ENCODE measurements at regions not wholly inside any gene's neighbourhood (a gene's known extent, or its start where the extent isn't known, plus 50 kb on each side); places are given as distances from the start of the nearest gene placed in this dataset.
A peak's percentile ranks its signal among the peaks of the same experiment; 100 is the strongest.
"Not testable (repeated sequence)": the region's sequence is repeated elsewhere in the genome, so short reads cannot be mapped to it uniquely, and the experiment has no call there.

GRCh38 chr2:210961249-210961648 lies 404.9 kb downstream of the CPS1 start:
- Mint-ChIP-seq H3K27me3 (no peaks in the 10 kb centered on the region), H3K27ac (no peak overlapping the region), H3K4me1 (no peaks in the 10 kb centered on the region), H3K9me3 (peaks cover 0 to 4% (median 0%) of the 10 kb centered on the region in 8 donors), H3K36me3 (no peaks in the 10 kb centered on the region), H3K4me3 (no peak overlapping the region)
- DNase-seq = no peak
- intact Hi-C loops (cut with micrococcal nuclease) = no loop called here
- Histone ChIP-seq H3K36me3 (ENCODE audit: insufficient read depth, low read length) (no peaks in the 10 kb centered on the region), H3K9me3 (ENCODE audit: control insufficient read depth in 1 of 2, low read length in 2 of 2) (no peaks in the 10 kb centered on the region), H3K27me3 (ENCODE audit: insufficient read depth, low read length) (no peaks in the 10 kb centered on the region), H3K4me1 (ENCODE audit: insufficient read depth, low read length) (no peaks in the 10 kb centered on the region), H3K4me3 (ENCODE audit: low read length in 2 of 2) (no peak overlapping the region), H3K27ac (ENCODE audit: low read depth, low read length) (no peak overlapping the region)
- CTCF ChIA-PET (ENCODE audit: partially characterized antibody) = no interaction called here
- POLR2A ChIA-PET (ENCODE audit: partially characterized antibody) = no interaction called here

DNA sequence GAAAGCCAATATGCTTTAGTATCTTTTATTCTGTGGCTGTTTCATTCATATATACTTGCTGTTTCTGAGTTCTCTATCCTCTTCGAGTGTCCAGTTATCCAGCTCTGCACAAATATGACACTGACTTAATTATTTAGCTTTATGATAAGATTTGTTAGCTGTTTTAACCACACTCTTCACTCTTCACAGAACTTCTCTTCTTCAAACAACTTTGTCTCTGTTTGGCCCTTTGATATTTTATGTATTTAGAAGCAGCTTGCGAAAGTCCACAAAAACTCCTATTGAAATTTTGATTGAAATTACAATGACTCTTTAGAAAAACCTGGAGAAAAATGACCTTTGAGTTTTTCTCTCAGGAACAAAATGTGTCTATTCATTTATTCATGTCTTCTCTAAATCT lies 407.0 kb downstream of the CPS1 start:
- no peak overlapping the region for H3K4me3 Mint-ChIP-seq

GRCh38 chr2:210964141-210964764 lies 407.9 kb downstream of the CPS1 start:
- H3K4me3 ChIP-seq (ENCODE audit: low read length in 2 of 2) = no peak overlapping the region
- DNase-seq = no peak
- H3K27me3 ChIP-seq (ENCODE audit: insufficient read depth, low read length) = no peaks in the 10 kb centered on the region
- intact Hi-C loops (cut with micrococcal nuclease) = no loop called here
- H3K27ac ChIP-seq (ENCODE audit: low read depth, low read length) = no peak overlapping the region
- Mint-ChIP-seq H3K27ac (no peak overlapping the region), H3K36me3 (no peaks in the 10 kb centered on the region), H3K27me3 (no peaks in the 10 kb centered on the region), H3K4me1 (no peaks in the 10 kb centered on the region), H3K9me3 (peaks cover 0 to 7% (median 0%) of the 10 kb centered on the region in 8 donors), H3K4me3 (no peak overlapping the region)
- no peaks in the 10 kb centered on the region for H3K9me3 ChIP-seq (ENCODE audit: control insufficient read depth in 1 of 2, low read length in 2 of 2)
- H3K36me3 ChIP-seq (ENCODE audit: insufficient read depth, low read length) = no peaks in the 10 kb centered on the region
- POLR2A ChIA-PET (ENCODE audit: partially characterized antibody) = no interaction called here
- H3K4me1 ChIP-seq (ENCODE audit: insufficient read depth, low read length) = no peaks in the 10 kb centered on the region
- CTCF ChIA-PET (ENCODE audit: partially characterized antibody) = no interaction called here

More for the DNA sequence above, 407.0 kb downstream of the CPS1 start:
- ChIA-PET POLR2A (ENCODE audit: partially characterized antibody) (no interaction called here), CTCF (ENCODE audit: partially characterized antibody) (no interaction called here)
- Mint-ChIP-seq H3K9me3 (peaks cover 0 to 7% (median 0%) of the 10 kb centered on the region in 8 donors), H3K27ac (no peak overlapping the region), H3K36me3 (no peaks in the 10 kb centered on the region), H3K4me1 (no peaks in the 10 kb centered on the region), H3K27me3 (no peaks in the 10 kb centered on the region)
- Histone ChIP-seq H3K4me1 (ENCODE audit: insufficient read depth, low read length) (no peaks in the 10 kb centered on the region), H3K27ac (ENCODE audit: low read depth, low read length) (no peak overlapping the region), H3K36me3 (ENCODE audit: insufficient read depth, low read length) (no peaks in the 10 kb centered on the region), H3K27me3 (ENCODE audit: insufficient read depth, low read length) (no peaks in the 10 kb centered on the region), H3K9me3 (ENCODE audit: control insufficient read depth in 1 of 2, low read length in 2 of 2) (no peaks in the 10 kb centered on the region), H3K4me3 (ENCODE audit: low read length in 2 of 2) (no peak overlapping the region)
- intact Hi-C loops (cut with micrococcal nuclease) = no loop called here
- no peak for DNase-seq

DNA sequence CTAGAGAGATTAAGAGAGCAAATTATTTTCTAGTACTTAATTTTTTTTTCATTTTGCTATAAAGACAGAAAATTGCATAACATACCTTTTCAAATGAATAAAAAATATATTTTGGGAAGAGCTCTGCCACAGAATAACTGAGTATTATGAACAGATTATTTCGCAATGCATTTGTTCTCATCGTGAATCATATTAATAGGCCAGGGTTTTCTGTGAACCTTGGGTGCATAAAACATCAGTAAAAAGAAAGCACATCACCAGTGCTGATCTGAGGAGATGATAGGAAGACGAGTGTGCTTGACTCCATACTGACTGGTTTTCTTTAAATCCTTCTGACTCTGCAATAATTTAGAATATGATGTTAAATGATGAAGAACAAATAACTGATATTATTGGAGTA lies 409.1 kb downstream of the CPS1 start:
- no peak for DNase-seq
- Histone ChIP-seq H3K27ac (ENCODE audit: low read depth, low read length) (no peak overlapping the region), H3K27me3 (ENCODE audit: insufficient read depth, low read length) (no peaks in the 10 kb centered on the region), H3K4me3 (ENCODE audit: low read length in 2 of 2) (no peak overlapping the region), H3K9me3 (ENCODE audit: control insufficient read depth in 1 of 2, low read length in 2 of 2) (no peaks in the 10 kb centered on the region), H3K36me3 (ENCODE audit: insufficient read depth, low read length) (no peaks in the 10 kb centered on the region), H3K4me1 (ENCODE audit: insufficient read depth, low read length) (no peaks in the 10 kb centered on the region)
- Mint-ChIP-seq H3K4me1 (no peaks in the 10 kb centered on the region), H3K27ac (no peak overlapping the region), H3K36me3 (no peaks in the 10 kb centered on the region), H3K9me3 (peaks cover 0 to 7% (median 0%) of the 10 kb centered on the region in 8 donors), H3K4me3 (no peak overlapping the region), H3K27me3 (no peaks in the 10 kb centered on the region)
- ChIA-PET CTCF (ENCODE audit: partially characterized antibody) (no interaction called here), POLR2A (ENCODE audit: partially characterized antibody) (no interaction called here)
- intact Hi-C loops (cut with micrococcal nuclease) = no loop called here

- DNase-seq = no peak
- Mint-ChIP-seq H3K36me3 (no peaks in the 10 kb centered on the region), H3K9me3 (peaks cover 0 to 7% (median 0%) of the 10 kb centered on the region in 8 donors), H3K27me3 (no peaks in the 10 kb centered on the region), H3K4me1 (no peaks in the 10 kb centered on the region), H3K27ac (no peak overlapping the region), H3K4me3 (no peak overlapping the region)
- intact Hi-C loops (cut with micrococcal nuclease) = no loop called here
- no peak overlapping the region for H3K4me3 ChIP-seq (ENCODE audit: low read length in 2 of 2)
- no peak overlapping the region for H3K27ac ChIP-seq (ENCODE audit: low read depth, low read length)
- no peaks in the 10 kb centered on the region for H3K27me3 ChIP-seq (ENCODE audit: insufficient read depth, low read length)
- H3K9me3 ChIP-seq (ENCODE audit: control insufficient read depth in 1 of 2, low read length in 2 of 2) = no peaks in the 10 kb centered on the region
- ChIA-PET CTCF (ENCODE audit: partially characterized antibody) (no interaction called here), POLR2A (ENCODE audit: partially characterized antibody) (no interaction called here)
- H3K4me1 ChIP-seq (ENCODE audit: insufficient read depth, low read length) = no peaks in the 10 kb centered on the region
- H3K36me3 ChIP-seq (ENCODE audit: insufficient read depth, low read length) = no peaks in the 10 kb centered on the region
These were observed 409.9 kb downstream of the CPS1 start for GRCh38 chr2:210966330-210966729.

DNA sequence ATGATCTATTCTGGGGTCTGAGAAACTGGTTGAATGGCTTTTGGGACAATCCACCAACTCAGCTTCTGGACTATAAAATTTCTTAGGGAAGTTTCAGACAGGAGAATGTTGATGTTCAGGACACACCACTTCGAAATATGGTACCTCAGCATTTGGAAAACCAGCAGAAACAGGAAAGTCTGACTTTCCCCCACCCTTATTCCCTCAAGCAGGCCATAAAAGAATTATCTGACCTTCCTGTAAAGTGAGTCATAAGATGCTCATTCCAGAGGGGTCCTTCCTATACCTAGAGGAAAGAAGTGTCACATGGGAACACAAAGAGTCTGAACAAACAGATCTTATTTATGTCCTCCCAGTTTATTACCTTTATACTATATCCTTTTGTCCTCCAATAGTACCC lies 415.0 kb downstream of the CPS1 start:
- CTCF ChIA-PET (ENCODE audit: partially characterized antibody) = no interaction called here
- intact Hi-C loops (cut with micrococcal nuclease) = no loop called here

GRCh38 chr2:210986806-210987205 lies 430.4 kb downstream of the CPS1 start:
- CTCF ChIA-PET (ENCODE audit: partially characterized antibody); H3K27ac Mint-ChIP-seq; H3K36me3 ChIP-seq (ENCODE audit: insufficient read depth, low read length); H3K27ac ChIP-seq (ENCODE audit: low read depth, low read length); H3K36me3 Mint-ChIP-seq; H3K9me3 ChIP-seq (ENCODE audit: control insufficient read depth in 1 of 2, low read length in 2 of 2); H3K27me3 Mint-ChIP-seq; POLR2A ChIA-PET (ENCODE audit: partially characterized antibody); H3K27me3 ChIP-seq (ENCODE audit: insufficient read depth, low read length); H3K4me1 Mint-ChIP-seq; H3K4me3 ChIP-seq (ENCODE audit: low read length in 2 of 2); intact Hi-C loops (cut with micrococcal nuclease); DNase-seq; H3K4me1 ChIP-seq (ENCODE audit: insufficient read depth, low read length): not testable (repeated sequence)
- H3K9me3 Mint-ChIP-seq = peaks cover 0 to 24% (median 6%) of the 10 kb centered on the region in 8 donors
- H3K4me3 Mint-ChIP-seq = peak overlapping the region in 1 of 8 donors; percentile 36

More for the DNA sequence above, 415.0 kb downstream of the CPS1 start:
- Mint-ChIP-seq H3K27ac (no peak overlapping the region), H3K4me3 (no peak overlapping the region), H3K4me1 (no peaks in the 10 kb centered on the region), H3K36me3 (no peaks in the 10 kb centered on the region), H3K27me3 (no peaks in the 10 kb centered on the region), H3K9me3 (peaks cover 0 to 3% (median 0%) of the 10 kb centered on the region in 8 donors)
- Histone ChIP-seq H3K36me3 (ENCODE audit: insufficient read depth, low read length) (no peaks in the 10 kb centered on the region), H3K4me1 (ENCODE audit: insufficient read depth, low read length) (no peaks in the 10 kb centered on the region), H3K4me3 (ENCODE audit: low read length in 2 of 2) (no peak overlapping the region), H3K27me3 (ENCODE audit: insufficient read depth, low read length) (no peaks in the 10 kb centered on the region), H3K9me3 (ENCODE audit: control insufficient read depth in 1 of 2, low read length in 2 of 2) (no peaks in the 10 kb centered on the region), H3K27ac (ENCODE audit: low read depth, low read length) (no peak overlapping the region)
- no peak for DNase-seq
- POLR2A ChIA-PET (ENCODE audit: partially characterized antibody) = no interaction called here

- H3K4me3 Mint-ChIP-seq = no peak overlapping the region
- Histone ChIP-seq H3K36me3 (ENCODE audit: insufficient read depth, low read length) (no peaks in the 10 kb centered on the region), H3K9me3 (ENCODE audit: control insufficient read depth in 1 of 2, low read length in 2 of 2) (no peaks in the 10 kb centered on the region), H3K4me3 (ENCODE audit: low read length in 2 of 2) (no peak overlapping the region), H3K27me3 (ENCODE audit: insufficient read depth, low read length) (no peaks in the 10 kb centered on the region), H3K27ac (ENCODE audit: low read depth, low read length) (no peak overlapping the region), H3K4me1 (ENCODE audit: insufficient read depth, low read length) (no peaks in the 10 kb centered on the region)
- H3K36me3 Mint-ChIP-seq = no peaks in the 10 kb centered on the region
- no peak overlapping the region for H3K27ac Mint-ChIP-seq
- intact Hi-C loops (cut with micrococcal nuclease) = no loop called here
- H3K4me1 Mint-ChIP-seq = no peaks in the 10 kb centered on the region
- no peak for DNase-seq
- H3K9me3 Mint-ChIP-seq = peaks cover 0 to 21% (median 6%) of the 10 kb centered on the region in 8 donors
- ChIA-PET CTCF (ENCODE audit: partially characterized antibody) (no interaction called here), POLR2A (ENCODE audit: partially characterized antibody) (no interaction called here)
- no peaks in the 10 kb centered on the region for H3K27me3 Mint-ChIP-seq
These were observed 434.7 kb downstream of the CPS1 start for GRCh38 chr2:210991107-210991506.

Measured in CD4-positive, alpha-beta memory T cell (primary cell).